HEK293 (cell line): ENCODE measurements at regions not wholly inside any gene's neighbourhood (a gene's known extent, or its start where the extent isn't known, plus 50 kb on each side); places are given as distances from the start of the nearest gene placed in this dataset.

Experiments
- GLI4 ChIP-seq: fragments of 450-650 bp; formaldehyde crosslinking; IDR thresholded peaks from 2 replicates; pipeline ENCODE4 v1.5.1; 2016; ENCODE audit warnings: missing biosample characterization, missing genetic modification characterization
- MZF1 ChIP-seq: fragments of 450-650 bp; formaldehyde crosslinking; IDR thresholded peaks from 2 replicates; pipeline ENCODE4 v1.5.1; 2017; ENCODE audit warnings: missing biosample characterization, missing genetic modification characterization, borderline replicate concordance
- TCF7L2 ChIP-seq: IDR thresholded peaks from 2 replicates; pipeline ENCODE4 v1.6.1; 2011; ENCODE audit warnings: low read depth, mild to moderate bottlenecking, inconsistent platforms, low read length, moderate library complexity, borderline replicate concordance
- ZBTB21 ChIP-seq: fragments of 450-650 bp; formaldehyde crosslinking; IDR thresholded peaks from 2 replicates; pipeline ENCODE4 v1.5.1; 2017; ENCODE audit warnings: missing biosample characterization, missing genetic modification characterization
- ZBTB7A ChIP-seq: fragments of 450-650 bp; formaldehyde crosslinking; IDR thresholded peaks from 2 replicates; pipeline ENCODE4 v1.5.1; 2016; ENCODE audit warnings: low read depth, missing biosample characterization, missing genetic modification characterization
- ZNF19 ChIP-seq: fragments of 450-650 bp; formaldehyde crosslinking; IDR thresholded peaks from 2 replicates; pipeline ENCODE4; 2016; ENCODE audit warnings: missing biosample characterization, missing genetic modification characterization, low read depth
- ZNF274 ChIP-seq, 2 experiments: fragments of 200-500 bp in 1 of 2; fragments of 450-650 bp in 1 of 2; sonication (Bioruptor generic) in 1 of 2; formaldehyde crosslinking in 1 of 2; IDR thresholded peaks; 2 replicates each; pipeline versions ENCODE4 v1.5.1 to v1.6.1; 2014 to 2016; ENCODE audit warnings: borderline replicate concordance in 1 of 2, inconsistent platforms in 1 of 2, low read length in 1 of 2, missing biosample characterization in 1 of 2, missing genetic modification characterization in 1 of 2
- ZNF549 ChIP-seq: fragments of 450-650 bp; IDR thresholded peaks from 2 replicates; pipeline ENCODE4 v1.5.1; 2018; ENCODE audit warnings: missing biosample characterization, missing genetic modification characterization, mild to moderate bottlenecking, inconsistent platforms, moderate library complexity
- ZNF843 ChIP-seq: fragments of 450-650 bp; formaldehyde crosslinking; IDR thresholded peaks from 2 replicates; pipeline ENCODE4 v1.5.1; 2016; ENCODE audit warnings: missing biosample characterization, missing genetic modification characterization
- ZSCAN16 ChIP-seq: fragments of 450-650 bp; formaldehyde crosslinking; IDR thresholded peaks from 2 replicates; pipeline ENCODE4 v1.5.1; 2016; ENCODE audit warnings: missing biosample characterization, missing genetic modification characterization
- TF ChIP-seq, protein P1 (sequence below): fragments of 450-650 bp; formaldehyde crosslinking; IDR thresholded peaks from 2 replicates; pipeline ENCODE4 v1.5.1; 2016; ENCODE audit warnings: missing biosample characterization, missing genetic modification characterization
- TF ChIP-seq, protein P2 (sequence below): fragments of 450-650 bp; formaldehyde crosslinking; IDR thresholded peaks from 2 replicates; pipeline ENCODE4 v1.5.1; 2016; ENCODE audit warnings: missing biosample characterization, missing genetic modification characterization

GRCh38 chr2:236884569-236885175, 201.0 kb upstream of the COPS8 start:
- no peak for TF ChIP-seq ZNF843 (tag by site-specific recombination)
- no peak for TF ChIP-seq ZNF19 (tag by site-specific recombination)
- TF ChIP-seq, protein P1, sequence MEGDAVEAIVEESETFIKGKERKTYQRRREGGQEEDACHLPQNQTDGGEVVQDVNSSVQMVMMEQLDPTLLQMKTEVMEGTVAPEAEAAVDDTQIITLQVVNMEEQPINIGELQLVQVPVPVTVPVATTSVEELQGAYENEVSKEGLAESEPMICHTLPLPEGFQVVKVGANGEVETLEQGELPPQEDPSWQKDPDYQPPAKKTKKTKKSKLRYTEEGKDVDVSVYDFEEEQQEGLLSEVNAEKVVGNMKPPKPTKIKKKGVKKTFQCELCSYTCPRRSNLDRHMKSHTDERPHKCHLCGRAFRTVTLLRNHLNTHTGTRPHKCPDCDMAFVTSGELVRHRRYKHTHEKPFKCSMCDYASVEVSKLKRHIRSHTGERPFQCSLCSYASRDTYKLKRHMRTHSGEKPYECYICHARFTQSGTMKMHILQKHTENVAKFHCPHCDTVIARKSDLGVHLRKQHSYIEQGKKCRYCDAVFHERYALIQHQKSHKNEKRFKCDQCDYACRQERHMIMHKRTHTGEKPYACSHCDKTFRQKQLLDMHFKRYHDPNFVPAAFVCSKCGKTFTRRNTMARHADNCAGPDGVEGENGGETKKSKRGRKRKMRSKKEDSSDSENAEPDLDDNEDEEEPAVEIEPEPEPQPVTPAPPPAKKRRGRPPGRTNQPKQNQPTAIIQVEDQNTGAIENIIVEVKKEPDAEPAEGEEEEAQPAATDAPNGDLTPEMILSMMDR (tag by site-specific recombination): no peak
- TF ChIP-seq, protein P2, sequence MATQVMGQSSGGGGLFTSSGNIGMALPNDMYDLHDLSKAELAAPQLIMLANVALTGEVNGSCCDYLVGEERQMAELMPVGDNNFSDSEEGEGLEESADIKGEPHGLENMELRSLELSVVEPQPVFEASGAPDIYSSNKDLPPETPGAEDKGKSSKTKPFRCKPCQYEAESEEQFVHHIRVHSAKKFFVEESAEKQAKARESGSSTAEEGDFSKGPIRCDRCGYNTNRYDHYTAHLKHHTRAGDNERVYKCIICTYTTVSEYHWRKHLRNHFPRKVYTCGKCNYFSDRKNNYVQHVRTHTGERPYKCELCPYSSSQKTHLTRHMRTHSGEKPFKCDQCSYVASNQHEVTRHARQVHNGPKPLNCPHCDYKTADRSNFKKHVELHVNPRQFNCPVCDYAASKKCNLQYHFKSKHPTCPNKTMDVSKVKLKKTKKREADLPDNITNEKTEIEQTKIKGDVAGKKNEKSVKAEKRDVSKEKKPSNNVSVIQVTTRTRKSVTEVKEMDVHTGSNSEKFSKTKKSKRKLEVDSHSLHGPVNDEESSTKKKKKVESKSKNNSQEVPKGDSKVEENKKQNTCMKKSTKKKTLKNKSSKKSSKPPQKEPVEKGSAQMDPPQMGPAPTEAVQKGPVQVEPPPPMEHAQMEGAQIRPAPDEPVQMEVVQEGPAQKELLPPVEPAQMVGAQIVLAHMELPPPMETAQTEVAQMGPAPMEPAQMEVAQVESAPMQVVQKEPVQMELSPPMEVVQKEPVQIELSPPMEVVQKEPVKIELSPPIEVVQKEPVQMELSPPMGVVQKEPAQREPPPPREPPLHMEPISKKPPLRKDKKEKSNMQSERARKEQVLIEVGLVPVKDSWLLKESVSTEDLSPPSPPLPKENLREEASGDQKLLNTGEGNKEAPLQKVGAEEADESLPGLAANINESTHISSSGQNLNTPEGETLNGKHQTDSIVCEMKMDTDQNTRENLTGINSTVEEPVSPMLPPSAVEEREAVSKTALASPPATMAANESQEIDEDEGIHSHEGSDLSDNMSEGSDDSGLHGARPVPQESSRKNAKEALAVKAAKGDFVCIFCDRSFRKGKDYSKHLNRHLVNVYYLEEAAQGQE (tag by site-specific recombination): no peak
- no peak for TF ChIP-seq ZNF549
- TF ChIP-seq ZBTB7A: no peak
- TF ChIP-seq GLI4: no peak
- no peak for TF ChIP-seq TCF7L2
- no peak for TF ChIP-seq MZF1
- no peak for TF ChIP-seq ZSCAN16 (tag by site-specific recombination)
- no peak for TF ChIP-seq ZBTB21 (tag by site-specific recombination)
- TF ChIP-seq ZNF274 (IDR thresholded peaks at IDR 0.05; ENCODE audit: low read length): no peak
- TF ChIP-seq ZNF274 (tag by site-specific recombination; IDR thresholded peaks at IDR 0.05; ENCODE audit: borderline replicate concordance): no peak
